ENCODE measurements at regions not wholly inside any gene's neighbourhood (a gene's known extent, or its start where the extent isn't known, plus 50 kb on each side); places are given as distances from the start of the nearest gene placed in this dataset.

- ATAC-seq (ENCODE audit: low read depth in 2 of 2) (no peak), DNase-seq (no peak)
- Mint-ChIP-seq H3K36me3 (no peaks in the 10 kb centered on the region), H3K4me3 (no peak overlapping the region), H3K27me3 (no peaks in the 10 kb centered on the region), H3K9me3 (peaks cover 1 to 24% (median 7%) of the 10 kb centered on the region in 7 donors), H3K27ac (no peak overlapping the region), H3K4me1 (no peaks in the 10 kb centered on the region)
- Histone ChIP-seq H3K27me3 (ENCODE audit: control insufficient read depth, insufficient read depth, low read length) (no peaks in the 10 kb centered on the region), H3K27ac (ENCODE audit: insufficient read depth, low read length, poor library complexity, severe bottlenecking) (no peak overlapping the region), H3K4me1 (ENCODE audit: control insufficient read depth, insufficient read depth, low read length, poor library complexity, severe bottlenecking) (no peaks in the 10 kb centered on the region), H3K36me3 (ENCODE audit: control insufficient read depth, insufficient read depth, low read length) (no peaks in the 10 kb centered on the region), H3K9me3 (ENCODE audit: control insufficient read depth in 2 of 2, low read length in 2 of 2) (no peaks in the 10 kb centered on the region), H3K4me3 (ENCODE audit: low read depth, low read length) (no peak overlapping the region)
Observed at GRCh38 chr4:180726611-180727010, 1516.6 kb upstream of the TENM3 start.

- Mint-ChIP-seq H3K36me3 (no peaks in the 10 kb centered on the region), H3K4me1 (no peaks in the 10 kb centered on the region), H3K27me3 (no peaks in the 10 kb centered on the region), H3K4me3 (no peak overlapping the region), H3K9me3 (peaks cover 0 to 29% (median 5%) of the 10 kb centered on the region in 7 donors), H3K27ac (no peak overlapping the region)
- Histone ChIP-seq H3K36me3 (ENCODE audit: control insufficient read depth, insufficient read depth, low read length) (no peaks in the 10 kb centered on the region), H3K4me1 (ENCODE audit: control insufficient read depth, insufficient read depth, low read length, poor library complexity, severe bottlenecking) (no peaks in the 10 kb centered on the region), H3K4me3 (ENCODE audit: low read depth, low read length) (no peak overlapping the region), H3K27me3 (ENCODE audit: control insufficient read depth, insufficient read depth, low read length) (no peaks in the 10 kb centered on the region), H3K27ac (ENCODE audit: insufficient read depth, low read length, poor library complexity, severe bottlenecking) (no peak overlapping the region), H3K9me3 (ENCODE audit: control insufficient read depth in 2 of 2, low read length in 2 of 2) (no peaks in the 10 kb centered on the region)
- ATAC-seq (ENCODE audit: low read depth in 2 of 2) (no peak), DNase-seq (no peak)
Observed at GRCh38 chr4:180727478-180727877, 1515.7 kb upstream of the TENM3 start.

DNA sequence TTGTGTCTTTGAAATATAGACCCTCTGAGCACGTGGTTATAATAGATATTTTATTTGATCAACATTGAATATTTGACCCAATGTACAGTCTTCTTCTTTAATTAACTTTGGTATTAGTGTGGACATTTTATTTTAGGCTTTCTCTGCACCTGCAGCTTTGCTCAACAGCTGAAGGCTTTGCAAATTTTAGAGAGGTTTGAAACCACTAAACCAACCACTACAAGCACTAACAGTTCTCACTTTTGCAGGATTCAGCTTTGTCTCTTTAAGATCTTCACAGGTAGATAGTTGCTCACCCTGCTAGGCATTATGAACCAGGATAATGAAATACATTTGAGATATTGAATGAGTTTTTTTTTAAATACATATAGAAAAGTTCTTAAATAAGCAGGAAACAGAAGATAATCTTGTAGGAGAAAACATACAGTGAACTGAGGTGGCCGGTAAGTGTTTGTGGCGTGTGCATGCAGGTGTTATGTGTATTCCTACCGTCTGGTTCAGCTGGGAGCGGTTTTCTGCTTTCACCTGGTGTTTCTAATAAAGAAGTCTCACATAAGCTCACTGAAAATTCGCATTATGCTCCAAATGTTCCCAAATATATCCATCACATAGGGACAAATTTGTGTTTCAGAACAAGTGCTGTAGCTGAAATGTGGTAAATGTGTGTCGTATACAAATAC is 1508.3 kb upstream of the TENM3 start:
- no peak for DNase-seq
- no peak overlapping the region for H3K4me3 ChIP-seq (ENCODE audit: low read depth, low read length)
- no peak overlapping the region for H3K27ac ChIP-seq (ENCODE audit: insufficient read depth, low read length, poor library complexity, severe bottlenecking)
- H3K36me3 ChIP-seq (ENCODE audit: control insufficient read depth, insufficient read depth, low read length): no peaks in the 10 kb centered on the region
- no peaks in the 10 kb centered on the region for H3K36me3 Mint-ChIP-seq
- H3K27ac Mint-ChIP-seq: no peak overlapping the region
- H3K9me3 ChIP-seq (ENCODE audit: control insufficient read depth in 2 of 2, low read length in 2 of 2): no peaks in the 10 kb centered on the region
- no peak overlapping the region for H3K4me3 Mint-ChIP-seq
- H3K27me3 Mint-ChIP-seq: no peaks in the 10 kb centered on the region
- no peak for ATAC-seq (ENCODE audit: low read depth in 2 of 2)
- H3K9me3 Mint-ChIP-seq: peaks cover 0 to 23% (median 8%) of the 10 kb centered on the region in 7 donors
- H3K27me3 ChIP-seq (ENCODE audit: control insufficient read depth, insufficient read depth, low read length): no peaks in the 10 kb centered on the region
- H3K4me1 ChIP-seq (ENCODE audit: control insufficient read depth, insufficient read depth, low read length, poor library complexity, severe bottlenecking): no peaks in the 10 kb centered on the region
- H3K4me1 Mint-ChIP-seq: no peaks in the 10 kb centered on the region

DNA sequence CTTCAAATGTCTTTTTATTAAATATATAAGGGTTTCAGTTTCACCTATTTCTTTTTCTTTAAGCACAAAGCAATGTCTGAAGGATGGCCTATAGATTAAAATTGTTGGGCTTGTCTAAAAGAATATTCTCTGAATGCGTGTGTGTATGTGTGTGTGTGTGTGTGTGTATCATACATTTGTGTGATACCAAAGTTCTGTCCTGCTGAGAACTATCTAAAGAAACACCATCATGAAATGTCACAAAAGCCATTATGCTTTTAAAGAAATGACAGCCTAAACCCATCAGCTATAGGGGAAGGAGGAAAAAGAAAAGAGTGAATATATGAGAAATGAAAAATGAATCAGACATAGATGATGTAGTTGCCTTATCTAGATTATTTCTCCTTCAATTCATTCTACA is 1501.5 kb upstream of the TENM3 start:
- ATAC-seq (ENCODE audit: low read depth in 2 of 2) (no peak), DNase-seq (no peak)
- Mint-ChIP-seq H3K9me3 (peaks cover 0 to 11% (median 5%) of the 10 kb centered on the region in 7 donors), H3K27me3 (no peaks in the 10 kb centered on the region), H3K4me3 (no peak overlapping the region), H3K36me3 (no peaks in the 10 kb centered on the region), H3K4me1 (no peaks in the 10 kb centered on the region), H3K27ac (no peak overlapping the region)
- no peaks in the 10 kb centered on the region for H3K27me3 ChIP-seq (ENCODE audit: control insufficient read depth, insufficient read depth, low read length)
- H3K4me1 ChIP-seq (ENCODE audit: control insufficient read depth, insufficient read depth, low read length, poor library complexity, severe bottlenecking): no peaks in the 10 kb centered on the region
- H3K36me3 ChIP-seq (ENCODE audit: control insufficient read depth, insufficient read depth, low read length): no peaks in the 10 kb centered on the region
- no peaks in the 10 kb centered on the region for H3K9me3 ChIP-seq (ENCODE audit: control insufficient read depth in 2 of 2, low read length in 2 of 2)
- no peak overlapping the region for H3K4me3 ChIP-seq (ENCODE audit: low read depth, low read length)
- H3K27ac ChIP-seq (ENCODE audit: insufficient read depth, low read length, poor library complexity, severe bottlenecking): no peak overlapping the region

DNA sequence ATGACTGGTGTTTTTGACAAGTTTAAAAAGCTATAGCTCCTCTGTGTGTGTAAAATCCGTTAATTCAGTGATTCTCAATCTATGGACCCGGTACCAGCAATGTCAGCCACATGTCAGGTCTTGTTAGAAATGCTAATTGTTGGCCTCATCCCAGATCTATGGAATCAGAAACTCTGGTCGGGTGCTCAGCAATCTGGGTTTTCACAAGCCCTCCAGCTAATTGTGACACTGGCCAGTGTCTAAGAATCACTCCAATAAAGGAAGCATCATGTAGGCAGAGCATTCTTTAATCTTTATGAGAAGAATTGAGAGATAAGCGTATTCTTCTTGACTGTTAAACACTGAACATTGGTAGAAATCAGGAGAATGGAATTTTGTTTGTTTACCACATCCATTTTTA is 1498.2 kb upstream of the TENM3 start:
- DNase-seq (no peak), ATAC-seq (ENCODE audit: low read depth in 2 of 2) (no peak)
- no peak overlapping the region for H3K4me3 ChIP-seq (ENCODE audit: low read depth, low read length)
- H3K27me3 ChIP-seq (ENCODE audit: control insufficient read depth, insufficient read depth, low read length): no peaks in the 10 kb centered on the region
- peaks cover 0 to 6% (median 1%) of the 10 kb centered on the region in 7 donors for H3K9me3 Mint-ChIP-seq
- no peaks in the 10 kb centered on the region for H3K4me1 ChIP-seq (ENCODE audit: control insufficient read depth, insufficient read depth, low read length, poor library complexity, severe bottlenecking)
- H3K36me3 ChIP-seq (ENCODE audit: control insufficient read depth, insufficient read depth, low read length): no peaks in the 10 kb centered on the region
- no peaks in the 10 kb centered on the region for H3K9me3 ChIP-seq (ENCODE audit: control insufficient read depth in 2 of 2, low read length in 2 of 2)
- H3K36me3 Mint-ChIP-seq: no peaks in the 10 kb centered on the region
- H3K4me1 Mint-ChIP-seq: no peaks in the 10 kb centered on the region
- H3K27ac ChIP-seq (ENCODE audit: insufficient read depth, low read length, poor library complexity, severe bottlenecking): no peak overlapping the region
- no peak overlapping the region for H3K4me3 Mint-ChIP-seq
- H3K27me3 Mint-ChIP-seq: no peaks in the 10 kb centered on the region
- H3K27ac Mint-ChIP-seq: no peak overlapping the region

- no peak overlapping the region for H3K27ac ChIP-seq (ENCODE audit: insufficient read depth, low read length, poor library complexity, severe bottlenecking)
Observed at GRCh38 chr4:180751009-180751408, 1492.2 kb upstream of the TENM3 start.

DNA sequence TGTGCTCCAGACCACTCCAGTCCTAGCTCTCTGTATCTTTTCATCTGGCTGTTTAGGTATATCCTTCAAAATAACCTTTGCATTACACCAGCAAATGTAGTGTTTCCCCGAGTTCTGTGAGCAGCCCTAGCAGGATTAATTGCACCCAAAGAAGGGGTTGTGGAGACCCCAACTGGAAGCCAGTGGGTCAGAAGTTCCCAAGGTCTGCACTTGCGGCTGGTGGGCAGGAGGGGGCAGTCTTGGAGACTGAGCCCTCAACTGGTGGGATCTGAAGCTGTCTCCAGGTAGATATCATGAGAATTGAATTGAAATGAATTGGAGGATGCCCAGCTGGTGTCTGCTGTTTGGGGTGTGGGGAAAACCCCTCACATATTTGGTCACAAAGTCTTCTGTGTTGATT is 1485.3 kb upstream of the TENM3 start:
- H3K4me1 Mint-ChIP-seq: no peaks in the 10 kb centered on the region
- H3K4me3 Mint-ChIP-seq: no peak overlapping the region
- ATAC-seq (ENCODE audit: low read depth in 2 of 2): no peak
- H3K27ac ChIP-seq (ENCODE audit: insufficient read depth, low read length, poor library complexity, severe bottlenecking): no peak overlapping the region
- H3K27me3 Mint-ChIP-seq: no peaks in the 10 kb centered on the region
- H3K4me3 ChIP-seq (ENCODE audit: low read depth, low read length): no peak overlapping the region
- H3K4me1 ChIP-seq (ENCODE audit: control insufficient read depth, insufficient read depth, low read length, poor library complexity, severe bottlenecking): no peaks in the 10 kb centered on the region
- H3K9me3 Mint-ChIP-seq: peaks cover 0 to 16% (median 4%) of the 10 kb centered on the region in 7 donors
- H3K36me3 ChIP-seq (ENCODE audit: control insufficient read depth, insufficient read depth, low read length): no peaks in the 10 kb centered on the region
- DNase-seq: no peak
- H3K27me3 ChIP-seq (ENCODE audit: control insufficient read depth, insufficient read depth, low read length): no peaks in the 10 kb centered on the region
- no peaks in the 10 kb centered on the region for H3K9me3 ChIP-seq (ENCODE audit: control insufficient read depth in 2 of 2, low read length in 2 of 2)
- H3K27ac Mint-ChIP-seq: no peak overlapping the region
- no peaks in the 10 kb centered on the region for H3K36me3 Mint-ChIP-seq

More at GRCh38 chr4:180751009-180751408, 1492.2 kb upstream of the TENM3 start:
- H3K4me3 Mint-ChIP-seq: no peak overlapping the region
- no peak for DNase-seq
- Histone ChIP-seq H3K9me3 (ENCODE audit: control insufficient read depth in 2 of 2, low read length in 2 of 2) (peaks cover 0 to 6% of the 10 kb centered on the region in 2 experiments), H3K4me3 (ENCODE audit: low read depth, low read length) (no peak overlapping the region), H3K36me3 (ENCODE audit: control insufficient read depth, insufficient read depth, low read length) (no peaks in the 10 kb centered on the region), H3K4me1 (ENCODE audit: control insufficient read depth, insufficient read depth, low read length, poor library complexity, severe bottlenecking) (no peaks in the 10 kb centered on the region), H3K27me3 (ENCODE audit: control insufficient read depth, insufficient read depth, low read length) (no peaks in the 10 kb centered on the region)
- H3K27ac Mint-ChIP-seq: no peak overlapping the region
- peaks cover 0 to 18% (median 5%) of the 10 kb centered on the region in 7 donors for H3K9me3 Mint-ChIP-seq
- no peak for ATAC-seq (ENCODE audit: low read depth in 2 of 2)
- H3K27me3 Mint-ChIP-seq: no peaks in the 10 kb centered on the region
- H3K4me1 Mint-ChIP-seq: no peaks in the 10 kb centered on the region
- no peaks in the 10 kb centered on the region for H3K36me3 Mint-ChIP-seq

GRCh38 chr4:180766045-180766444 is 1477.2 kb upstream of the TENM3 start:
- Mint-ChIP-seq H3K4me3 (no peak overlapping the region), H3K27me3 (no peaks in the 10 kb centered on the region), H3K9me3 (peaks cover 0 to 19% (median 5%) of the 10 kb centered on the region in 7 donors), H3K4me1 (no peaks in the 10 kb centered on the region), H3K36me3 (peaks cover 3% of the 10 kb centered on the region), H3K27ac (no peak overlapping the region)
- Histone ChIP-seq H3K27ac (ENCODE audit: insufficient read depth, low read length, poor library complexity, severe bottlenecking) (no peak overlapping the region), H3K4me1 (ENCODE audit: control insufficient read depth, insufficient read depth, low read length, poor library complexity, severe bottlenecking) (no peaks in the 10 kb centered on the region), H3K9me3 (ENCODE audit: control insufficient read depth in 2 of 2, low read length in 2 of 2) (peaks cover 0 to 10% of the 10 kb centered on the region in 2 experiments), H3K36me3 (ENCODE audit: control insufficient read depth, insufficient read depth, low read length) (no peaks in the 10 kb centered on the region), H3K4me3 (ENCODE audit: low read depth, low read length) (no peak overlapping the region), H3K27me3 (ENCODE audit: control insufficient read depth, insufficient read depth, low read length) (no peaks in the 10 kb centered on the region)
- ATAC-seq (ENCODE audit: low read depth in 2 of 2) (no peak), DNase-seq (no peak)
